CD4-positive, alpha-beta T cell treated with Interleukin-2 at 100 ng/mL for 4 hours (primary cell): ENCODE measurements at regions not wholly inside any gene's neighbourhood (a gene's known extent, or its start where the extent isn't known, plus 50 kb on each side); places are given as distances from the start of the nearest gene placed in this dataset.
A peak's percentile ranks its signal among the peaks of the same experiment; 100 is the strongest.
"Not testable (repeated sequence)": the region's sequence is repeated elsewhere in the genome, so short reads cannot be mapped to it uniquely, and the experiment has no call there.

Experiments used
- DNase-seq: peaks from one replicate; pipeline ENCODE4 v3.0.0-alpha.2; 2020; ENCODE audit warnings: low spot score

GRCh38 chr7:112982441-112983063, 104.1 kb downstream of the GPR85 start:
- no peak for DNase-seq

GRCh38 chr7:112981966-112982365, 104.7 kb downstream of the GPR85 start:
- no peak for DNase-seq

- DNase-seq = not testable (repeated sequence)
These were observed 107.6 kb downstream of the GPR85 start for GRCh38 chr7:112979055-112979454.

- DNase-seq = not testable (repeated sequence)
These were observed 109.2 kb downstream of the GPR85 start for GRCh38 chr7:112977244-112977955.

- DNase-seq = no peak
These were observed 115.9 kb downstream of the GPR85 start for GRCh38 chr7:112970771-112971170.

GRCh38 chr7:112969946-112970345, 116.7 kb downstream of the GPR85 start:
- DNase-seq = no peak

GRCh38 chr7:112965506-112965905, 121.1 kb downstream of the GPR85 start:
- no peak for DNase-seq

GRCh38 chr7:112963634-112964033, 123.0 kb downstream of the GPR85 start:
- DNase-seq = no peak

GRCh38 chr7:112962815-112963214, 123.8 kb downstream of the GPR85 start:
- DNase-seq = no peak

GRCh38 chr7:112959276-112959675, 127.4 kb downstream of the GPR85 start:
- DNase-seq = no peak

- no peak for DNase-seq
These were observed 127.9 kb downstream of the GPR85 start for GRCh38 chr7:112958775-112959174.

GRCh38 chr7:112957901-112958300, 128.7 kb downstream of the GPR85 start:
- no peak for DNase-seq

- DNase-seq = not testable (repeated sequence)
These were observed 133.6 kb downstream of the GPR85 start for GRCh38 chr7:112953031-112953430.

- DNase-seq = no peak
These were observed 135.6 kb downstream of the GPR85 start for GRCh38 chr7:112951070-112951469.

GRCh38 chr7:112949682-112950081, 136.9 kb downstream of the GPR85 start:
- DNase-seq = not testable (repeated sequence)

GRCh38 chr7:112946350-112946749, 140.3 kb downstream of the GPR85 start:
- no peak for DNase-seq

GRCh38 chr7:112945046-112945445, 141.6 kb downstream of the GPR85 start:
- DNase-seq = no peak

- no peak for DNase-seq
These were observed 143.6 kb downstream of the GPR85 start for GRCh38 chr7:112942981-112943380.

- not testable (repeated sequence) for DNase-seq
These were observed 144.5 kb downstream of the GPR85 start for GRCh38 chr7:112942125-112942524.

- no peak for DNase-seq
These were observed 146.3 kb downstream of the GPR85 start for GRCh38 chr7:112940314-112940732.

GRCh38 chr7:112939574-112940313, 146.9 kb downstream of the GPR85 start:
- DNase-seq = peak; percentile 99

- no peak for DNase-seq
These were observed 147.6 kb downstream of the GPR85 start for GRCh38 chr7:112938863-112939573.
